Fibroblast of lung (primary cell): ENCODE measurements at regions not wholly inside any gene's neighbourhood (a gene's known extent, or its start where the extent isn't known, plus 50 kb on each side); places are given as distances from the start of the nearest gene placed in this dataset.

Source experiments
- DNase-seq, 2 donors: peaks; one replicate each; pipeline versions ENCODE4 v3.0.0 to v3.0.0-alpha.2; 2010; ENCODE audit warnings: low read depth in 2 of 2
- H2AFZ ChIP-seq: 2 replicates; pipeline ENCODE4 v1.5.1; 2012; ENCODE audit warnings: low read length, control low read depth, inconsistent platforms
- H3K27ac ChIP-seq: 2 replicates; pipeline ENCODE4 v1.5.1; 2011; ENCODE audit warnings: low read length, control low read depth; ENCODE audit not compliant: insufficient read depth
- H3K27me3 ChIP-seq: 2 replicates; pipeline ENCODE4 v1.5.1; 2011; ENCODE audit warnings: mild to moderate bottlenecking, low read length; ENCODE audit not compliant: control insufficient read depth, insufficient read depth
- H3K36me3 ChIP-seq: 2 replicates; pipeline ENCODE4 v1.5.1; 2011; ENCODE audit warnings: low read length; ENCODE audit not compliant: control insufficient read depth, insufficient read depth
- H3K4me1 ChIP-seq: 2 replicates; pipeline ENCODE4 v1.5.1; 2011; ENCODE audit warnings: low read length; ENCODE audit not compliant: control insufficient read depth, insufficient read depth; ENCODE audit errors: extremely low read depth
- H3K4me2 ChIP-seq: 2 replicates; pipeline ENCODE4 v1.5.1; 2011; ENCODE audit warnings: low read length, control low read depth; ENCODE audit not compliant: insufficient read depth; ENCODE audit errors: extremely low read depth
- H3K4me3 ChIP-seq, 4 experiments: fragments of 200-600 bp in 1 of 4; sonication (generic) in 1 of 4; replicated peaks in 1 of 4; 2 replicates each; pipeline ENCODE4 v1.5.1; 2011 to 2016; ENCODE audit warnings: low read length in 4 of 4, low read depth in 3 of 4, mild to moderate bottlenecking in 3 of 4, control low read depth in 2 of 4, inconsistent platforms in 1 of 4, mixed read lengths in 1 of 4; ENCODE audit not compliant: insufficient read depth in 1 of 4; ENCODE audit errors: control extremely low read depth in 1 of 4
- H3K79me2 ChIP-seq: 2 replicates; pipeline ENCODE4 v1.5.1; 2012; ENCODE audit warnings: mild to moderate bottlenecking, low read length, inconsistent platforms; ENCODE audit not compliant: control insufficient read depth, insufficient read depth
- H3K9ac ChIP-seq: 2 replicates; pipeline ENCODE4 v1.5.1; 2011; ENCODE audit warnings: mild to moderate bottlenecking, low read length, control low read depth; ENCODE audit not compliant: insufficient read depth
- H3K9me3 ChIP-seq: 2 replicates; pipeline ENCODE4 v1.5.1; 2012; ENCODE audit warnings: low read depth, low read length; ENCODE audit not compliant: control insufficient read depth, insufficient read depth
- H4K20me1 ChIP-seq: 2 replicates; pipeline ENCODE4 v1.5.1; 2011; ENCODE audit warnings: low read length; ENCODE audit not compliant: control insufficient read depth, insufficient read depth; ENCODE audit errors: extremely low read depth
- CTCF ChIP-seq, 2 donors: IDR thresholded peaks in 1 of 2; conservative IDR thresholded peaks in 1 of 2; 1 replicate in 1 of 2; 2 replicates in 1 of 2; pipeline ENCODE4 v1.5.1; 2011 to 2012; ENCODE audit warnings: low read length in 2 of 2, control low read depth in 1 of 2, inconsistent platforms in 1 of 2, low read depth in 1 of 2, mild to moderate bottlenecking in 1 of 2
- EZH2 ChIP-seq: IDR thresholded peaks from 2 replicates; pipeline ENCODE4 v1.5.1; 2012; ENCODE audit warnings: low read length, control low read depth, mild to moderate bottlenecking; ENCODE audit errors: missing control alignments

GRCh38 chr6:56378966-56379585 lies 131.7 kb upstream of the COL21A1 start:
- H3K4me3 ChIP-seq, result no peak overlapping the region

GRCh38 chr6:56378507-56378906 lies 131.1 kb upstream of the COL21A1 start:
- Histone ChIP-seq H3K4me3 (no peak overlapping the region), H3K9me3 (no peaks in the 10 kb centered on the region), H3K79me2 (no peaks in the 10 kb centered on the region), H4K20me1 (no peaks in the 10 kb centered on the region), H3K4me2 (no peak overlapping the region), H3K9ac (no peak overlapping the region), H3K27me3 (no peaks in the 10 kb centered on the region), H3K27ac (no peak overlapping the region), H3K36me3 (no peaks in the 10 kb centered on the region), H3K4me1 (peaks cover 4% of the 10 kb centered on the region), H2AFZ (no peak overlapping the region)
- DNase-seq, result no peak
- TF ChIP-seq CTCF (conservative IDR thresholded peaks at IDR 0.05 in 1 of 2, IDR thresholded peaks at IDR 0.05 in 1 of 2; ENCODE audit: low read depth in 1 of 2, low read length in 2 of 2) (no peak), EZH2 (no peak)

More at GRCh38 chr6:56378966-56379585, 131.7 kb upstream of the COL21A1 start:
- H3K4me1 ChIP-seq, result peaks cover 4% of the 10 kb centered on the region
- H3K9me3 ChIP-seq, result no peaks in the 10 kb centered on the region
- no peaks in the 10 kb centered on the region for H3K79me2 ChIP-seq
- no peaks in the 10 kb centered on the region for H3K27me3 ChIP-seq
- H4K20me1 ChIP-seq, result no peaks in the 10 kb centered on the region
- TF ChIP-seq CTCF (conservative IDR thresholded peaks at IDR 0.05 in 1 of 2, IDR thresholded peaks at IDR 0.05 in 1 of 2; ENCODE audit: low read depth in 1 of 2, low read length in 2 of 2) (no peak), EZH2 (no peak)
- no peak overlapping the region for H3K4me2 ChIP-seq
- no peak overlapping the region for H3K27ac ChIP-seq
- H3K9ac ChIP-seq, result no peak overlapping the region
- no peak overlapping the region for H2AFZ ChIP-seq
- H3K36me3 ChIP-seq, result no peaks in the 10 kb centered on the region
- no peak for DNase-seq

DNA sequence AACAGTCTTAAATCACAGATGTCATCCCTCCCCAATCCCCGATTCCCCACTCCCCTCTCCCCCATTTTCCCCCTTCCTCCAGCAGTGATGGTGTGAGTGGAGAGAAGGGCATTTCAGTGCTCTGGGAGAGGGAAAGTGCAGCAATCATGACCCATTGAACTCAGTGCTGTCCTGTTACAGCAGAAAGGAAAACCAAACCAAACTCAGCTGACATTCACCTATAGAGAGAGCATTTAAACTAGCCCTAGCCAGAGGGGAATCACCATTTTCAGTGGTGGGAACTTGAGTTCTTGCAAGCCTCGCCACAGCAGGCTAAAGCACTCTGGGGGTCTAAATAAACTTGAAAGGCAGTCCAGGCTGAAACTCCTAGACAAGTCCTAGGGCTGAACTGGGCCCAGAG lies 129.9 kb upstream of the COL21A1 start:
- H3K9ac ChIP-seq, result no peak overlapping the region
- H3K36me3 ChIP-seq, result no peaks in the 10 kb centered on the region
- H3K27me3 ChIP-seq, result no peaks in the 10 kb centered on the region
- no peak for TF ChIP-seq CTCF (conservative IDR thresholded peaks at IDR 0.05 in 1 of 2, IDR thresholded peaks at IDR 0.05 in 1 of 2; ENCODE audit: low read depth in 1 of 2, low read length in 2 of 2)
- TF ChIP-seq EZH2, result no peak
- H3K9me3 ChIP-seq, result no peaks in the 10 kb centered on the region
- no peaks in the 10 kb centered on the region for H3K79me2 ChIP-seq
- H3K4me1 ChIP-seq, result peaks cover 4% of the 10 kb centered on the region
- no peak overlapping the region for H3K4me3 ChIP-seq
- no peak overlapping the region for H3K27ac ChIP-seq
- H3K4me2 ChIP-seq, result no peak overlapping the region
- DNase-seq, result no peak
- H4K20me1 ChIP-seq, result no peaks in the 10 kb centered on the region
- no peak overlapping the region for H2AFZ ChIP-seq
